HepG2 (cell line): ENCODE measurements at regions not wholly inside any gene's neighbourhood (a gene's known extent, or its start where the extent isn't known, plus 50 kb on each side); places are given as distances from the start of the nearest gene placed in this dataset.

Experiments used
- CTCF ChIP-seq: sonication (generic); formaldehyde crosslinking; IDR thresholded peaks from 2 replicates; pipeline ENCODE4 v1.5.0; 2020; ENCODE audit warnings: mild to moderate bottlenecking, missing genetic modification reagents, moderate library complexity
- EP300 ChIP-seq, 3 experiments: sonication (generic) in 1 of 3; formaldehyde crosslinking in 1 of 3; IDR thresholded peaks; 2 replicates each; pipeline versions ENCODE4 v1.5.1 to v1.6.1; 2011 to 2020; ENCODE audit warnings: low read depth in 2 of 3, low read length in 2 of 3, borderline replicate concordance in 1 of 3, improper control_type of control experiment in 1 of 3, mild to moderate bottlenecking in 1 of 3, missing genetic modification reagents in 1 of 3, moderate library complexity in 1 of 3
- PBX3 ChIP-seq: sonication (generic); formaldehyde crosslinking; IDR thresholded peaks from 2 replicates; pipeline ENCODE4 v1.8.1; 2023; ENCODE audit warnings: missing genetic modification reagents, inconsistent platforms, borderline replicate concordance
- POLR2A ChIP-seq, 2 experiments: IDR thresholded peaks; 2 replicates each; pipeline ENCODE4 v1.6.1; 2011; ENCODE audit warnings: low read depth in 2 of 2, low read length in 2 of 2, mild to moderate bottlenecking in 1 of 2, moderate library complexity in 1 of 2; ENCODE audit not compliant: insufficient read depth in 1 of 2
- POLR2AphosphoS5 ChIP-seq: IDR thresholded peaks from 2 replicates; pipeline ENCODE4 v1.6.1; 2012; ENCODE audit warnings: low read depth, low read length
- SNAPC2 ChIP-seq: sonication (generic); formaldehyde crosslinking; IDR thresholded peaks from 2 replicates; pipeline ENCODE4 v1.8.1; 2022; ENCODE audit warnings: mild to moderate bottlenecking, missing genetic modification reagents
- YEATS4 ChIP-seq: sonication (generic); formaldehyde crosslinking; IDR thresholded peaks from 2 replicates; pipeline ENCODE4 v1.4.0; 2020; ENCODE audit warnings: missing genetic modification reagents, borderline replicate concordance
- ZFP41 ChIP-seq: sonication (generic); formaldehyde crosslinking; IDR thresholded peaks from 2 replicates; pipeline ENCODE4 v1.4.0; 2020; ENCODE audit warnings: mild to moderate bottlenecking, missing genetic modification reagents, borderline replicate concordance
- ZNF567 ChIP-seq: sonication (generic); formaldehyde crosslinking; IDR thresholded peaks from 2 replicates; pipeline ENCODE4 v1.8.1; 2023; ENCODE audit warnings: mild to moderate bottlenecking, missing genetic modification reagents, borderline replicate concordance
- ZNF878 ChIP-seq: sonication (generic); formaldehyde crosslinking; IDR thresholded peaks from 2 replicates; pipeline ENCODE4 v1.8.1; 2023; ENCODE audit warnings: mild to moderate bottlenecking, missing genetic modification reagents, moderate library complexity

- TF ChIP-seq ZNF567 (no peak), POLR2A (IDR thresholded peaks at IDR 0.05; ENCODE audit: insufficient read depth in 1 of 2, low read depth in 2 of 2, low read length in 2 of 2) (no peak), POLR2AphosphoS5 (no peak), EP300 (IDR thresholded peaks at IDR 0.05; ENCODE audit: low read depth in 2 of 2, low read length in 2 of 2) (no peak), EP300 (CRISPR knock-in tag; IDR thresholded peaks at IDR 0.05; ENCODE audit: borderline replicate concordance) (no peak), PBX3 (CRISPR knock-in tag) (no peak), CTCF (CRISPR knock-in tag) (no peak), YEATS4 (CRISPR knock-in tag) (no peak), ZNF878 (CRISPR knock-in tag) (no peak), ZFP41 (CRISPR knock-in tag) (no peak), SNAPC2 (CRISPR knock-in tag) (no peak)
Measured at GRCh38 chr6:33856655-33857054, 52.9 kb upstream of the MLN start.
